Naive thymus-derived CD4-positive, alpha-beta T cell (primary cell): ENCODE measurements at regions not wholly inside any gene's neighbourhood (a gene's known extent, or its start where the extent isn't known, plus 50 kb on each side); places are given as distances from the start of the nearest gene placed in this dataset.

Experiments used
- ATAC-seq: fragments of 150-1000 bp; cut with Tn5 transposase; 2 replicates; pipeline ENCODE4 v1.10.0; 2021; ENCODE audit warnings: mild to moderate bottlenecking, moderate library complexity
- CTCF ChIA-PET: fragments of 350-600 bp; sonication (Branson Sonifier 250); formaldehyde crosslinking; loops from one replicate; lab custom pipeline; 2021; ENCODE audit warnings: antibody characterized with exemption; lab: Charles Lee
- POLR2A ChIA-PET: fragments of 350-600 bp; sonication (Branson Sonifier 250); formaldehyde crosslinking; loops from one replicate; lab custom pipeline; 2021; ENCODE audit warnings: antibody characterized with exemption, inconsistent platforms; lab: Charles Lee
- DNase-seq, 9 donors: peaks; one replicate each; pipeline versions ENCODE4 v3.0.0 to v3.0.0-alpha.2; 2020 to 2022; ENCODE audit warnings: mixed read lengths in 1 of 9
- H3K27ac ChIP-seq: one replicate; pipeline ENCODE4 v1.7.0; 2013; ENCODE audit warnings: mild to moderate bottlenecking, low read depth, low read length, moderate library complexity
- H3K27me3 ChIP-seq, 2 donors: one replicate each; pipeline ENCODE4 v1.7.0; 2013; ENCODE audit warnings: low read length in 2 of 2, mild to moderate bottlenecking in 2 of 2, moderate library complexity in 2 of 2; ENCODE audit not compliant: control insufficient read depth in 2 of 2, insufficient read depth in 2 of 2
- H3K36me3 ChIP-seq, 3 experiments: 1 replicate in 2 of 3; 2 replicates in 1 of 3; pipeline ENCODE4 v1.7.0; 2013; ENCODE audit warnings: low read length in 3 of 3, mild to moderate bottlenecking in 3 of 3, moderate library complexity in 1 of 3; ENCODE audit not compliant: insufficient read depth in 3 of 3, control insufficient read depth in 2 of 3
- H3K4me1 ChIP-seq, 2 donors: one replicate each; pipeline ENCODE4 v1.7.0; 2013; ENCODE audit warnings: low read length in 2 of 2, mild to moderate bottlenecking in 2 of 2, moderate library complexity in 1 of 2; ENCODE audit not compliant: control insufficient read depth in 2 of 2, insufficient read depth in 2 of 2
- H3K4me3 ChIP-seq: 2 replicates; pipeline ENCODE4 v1.7.0; 2013; ENCODE audit warnings: mild to moderate bottlenecking, low read length
- H3K9me3 ChIP-seq, 3 experiments: 1 replicate in 2 of 3; 2 replicates in 1 of 3; pipeline ENCODE4 v1.7.0; 2013; ENCODE audit warnings: low read length in 3 of 3; ENCODE audit not compliant: control insufficient read depth in 2 of 3
- H3K27ac Mint-ChIP-seq, 9 donors: one replicate each; pipeline ENCODE4 v1.8.0; 2020 to 2022; ENCODE audit warnings: mixed read lengths in 9 of 9, mild to moderate bottlenecking in 8 of 9, moderate library complexity in 5 of 9, inconsistent platforms in 2 of 9
- H3K27me3 Mint-ChIP-seq, 5 donors: one replicate each; pipeline ENCODE4 v1.8.0; 2021 to 2022; ENCODE audit warnings: mixed read lengths in 5 of 5, mild to moderate bottlenecking in 1 of 5
- H3K36me3 Mint-ChIP-seq, 5 donors: one replicate each; pipeline ENCODE4 v1.8.0; 2020 to 2022; ENCODE audit warnings: mixed read lengths in 5 of 5, mild to moderate bottlenecking in 3 of 5, inconsistent platforms in 1 of 5
- H3K4me1 Mint-ChIP-seq, 7 donors: one replicate each; pipeline ENCODE4 v1.8.0; 2020 to 2022; ENCODE audit warnings: mixed read lengths in 7 of 7, mild to moderate bottlenecking in 3 of 7, inconsistent platforms in 1 of 7
- H3K4me3 Mint-ChIP-seq, 10 donors: one replicate each; pipeline ENCODE4 v1.8.0; 2020 to 2022; ENCODE audit warnings: mild to moderate bottlenecking in 10 of 10, mixed read lengths in 10 of 10, moderate library complexity in 6 of 10, inconsistent platforms in 2 of 10
- H3K9me3 Mint-ChIP-seq, 11 donors: one replicate each; pipeline ENCODE4 v1.8.0; 2020 to 2022; ENCODE audit warnings: mixed read lengths in 11 of 11, mild to moderate bottlenecking in 4 of 11, inconsistent platforms in 1 of 11, moderate library complexity in 1 of 11
- intact Hi-C, 2 donors: fragments of 100-400 bp; cut with micrococcal nuclease; formaldehyde crosslinking; loops; one replicate each; pipeline ENCODE4 v1.15.1; 2023

DNA sequence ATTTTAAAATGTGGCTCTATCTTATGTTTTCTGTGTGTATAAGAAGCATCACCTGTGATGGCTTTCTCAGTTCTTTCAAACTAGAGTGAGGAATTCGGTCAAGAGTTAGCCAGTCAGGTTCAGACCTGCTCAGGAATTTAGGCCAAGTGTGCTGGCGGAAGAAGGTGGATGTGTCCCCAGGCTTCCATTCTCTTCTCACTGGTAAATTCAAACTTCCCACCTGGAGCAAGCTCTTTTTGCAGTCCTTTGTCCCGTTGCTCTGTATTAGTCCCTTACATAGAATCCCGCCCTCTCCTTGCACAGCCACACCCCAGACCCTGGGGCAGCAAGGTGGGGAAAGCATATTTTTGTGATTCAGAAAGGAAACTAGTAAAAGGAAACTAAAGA, 124.7 kb upstream of the PWP1 start:
- H3K36me3 Mint-ChIP-seq, result peaks cover 0 to 13% (median 0%) of the 10 kb centered on the region in 5 donors
- H3K27ac Mint-ChIP-seq, result no peak overlapping the region
- H3K27me3 ChIP-seq, result no peaks in the 10 kb centered on the region
- POLR2A ChIA-PET, result no interaction called here
- intact Hi-C loops, result no loop called here
- no peaks in the 10 kb centered on the region for H3K36me3 ChIP-seq
- no peak for ATAC-seq
- no peak overlapping the region for H3K4me3 Mint-ChIP-seq
- no peaks in the 10 kb centered on the region for H3K9me3 Mint-ChIP-seq
- H3K4me1 Mint-ChIP-seq, result peaks cover 6 to 20% (median 8%) of the 10 kb centered on the region in 7 donors
- CTCF ChIA-PET, result no interaction called here
- no peak overlapping the region for H3K27ac ChIP-seq
- no peak overlapping the region for H3K4me3 ChIP-seq
- H3K27me3 Mint-ChIP-seq, result no peaks in the 10 kb centered on the region
- no peak for DNase-seq
- no peaks in the 10 kb centered on the region for H3K4me1 ChIP-seq
- H3K9me3 ChIP-seq, result no peaks in the 10 kb centered on the region

DNA sequence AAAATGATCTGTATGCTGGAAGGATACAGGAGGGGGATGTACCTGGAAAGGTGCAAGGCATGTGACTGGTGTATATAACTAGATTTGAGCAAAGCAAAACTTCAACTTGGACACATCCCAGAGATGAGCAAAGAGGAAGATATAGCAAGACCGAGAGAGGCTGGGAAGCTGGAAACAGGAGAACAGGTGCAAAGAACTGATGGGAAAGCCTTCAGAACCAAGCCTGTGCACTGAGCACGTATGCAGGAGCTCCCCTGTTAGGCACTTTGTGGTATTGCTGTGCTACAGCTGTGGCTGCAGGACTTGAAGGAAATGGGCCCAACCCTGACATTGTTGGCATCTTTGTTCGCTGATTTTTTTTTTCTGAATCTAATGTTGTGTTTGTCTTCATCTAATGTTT, 120.7 kb upstream of the PWP1 start:
- ATAC-seq (no peak), DNase-seq (peak in 1 of 9 donors; percentile 12)
- peaks cover 0 to 27% (median 2%) of the 10 kb centered on the region in 5 donors for H3K36me3 Mint-ChIP-seq
- peak overlapping the region in 1 of 9 donors; percentile 88 for H3K27ac Mint-ChIP-seq
- no peaks in the 10 kb centered on the region for H3K27me3 ChIP-seq
- no peak overlapping the region for H3K4me3 ChIP-seq
- H3K4me1 ChIP-seq, result no peaks in the 10 kb centered on the region
- ChIA-PET CTCF (no interaction called here), POLR2A (no interaction called here)
- H3K4me3 Mint-ChIP-seq, result no peak overlapping the region
- intact Hi-C loops, result loop anchor here in 1 of 2 donors (2.0 kb wide), 1 partner anchor 246 kb away; a partner anchor contains a TSS
- H3K4me1 Mint-ChIP-seq, result peaks cover 9 to 31% (median 14%) of the 10 kb centered on the region in 7 donors
- H3K27me3 Mint-ChIP-seq, result no peaks in the 10 kb centered on the region
- H3K9me3 Mint-ChIP-seq, result no peaks in the 10 kb centered on the region
- no peak overlapping the region for H3K27ac ChIP-seq
- no peaks in the 10 kb centered on the region for H3K36me3 ChIP-seq
- no peaks in the 10 kb centered on the region for H3K9me3 ChIP-seq

DNA sequence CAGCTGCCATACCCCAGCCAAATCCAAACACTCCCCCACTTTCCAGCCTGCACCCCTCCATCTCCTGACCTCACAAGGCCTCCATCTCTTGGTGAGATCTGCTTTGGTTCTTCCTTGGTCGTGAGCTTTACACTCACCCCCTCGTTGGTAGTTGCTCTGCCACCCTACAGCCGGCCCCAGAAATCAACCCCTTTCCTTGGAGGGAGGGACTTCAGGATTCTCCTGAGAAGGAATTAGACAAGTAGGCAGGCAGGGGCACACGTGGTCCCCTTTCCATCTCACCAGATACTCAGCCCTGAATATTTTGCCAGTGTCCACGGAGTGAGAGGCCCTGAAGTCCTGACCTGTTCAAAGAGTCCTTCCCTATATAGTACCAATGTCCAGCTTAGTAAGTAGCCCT, 120.0 kb upstream of the PWP1 start:
- CTCF ChIA-PET, result no interaction called here
- peak overlapping the region in 3 of 9 donors; percentile 8 to 47 (median 42) for H3K27ac Mint-ChIP-seq

DNA sequence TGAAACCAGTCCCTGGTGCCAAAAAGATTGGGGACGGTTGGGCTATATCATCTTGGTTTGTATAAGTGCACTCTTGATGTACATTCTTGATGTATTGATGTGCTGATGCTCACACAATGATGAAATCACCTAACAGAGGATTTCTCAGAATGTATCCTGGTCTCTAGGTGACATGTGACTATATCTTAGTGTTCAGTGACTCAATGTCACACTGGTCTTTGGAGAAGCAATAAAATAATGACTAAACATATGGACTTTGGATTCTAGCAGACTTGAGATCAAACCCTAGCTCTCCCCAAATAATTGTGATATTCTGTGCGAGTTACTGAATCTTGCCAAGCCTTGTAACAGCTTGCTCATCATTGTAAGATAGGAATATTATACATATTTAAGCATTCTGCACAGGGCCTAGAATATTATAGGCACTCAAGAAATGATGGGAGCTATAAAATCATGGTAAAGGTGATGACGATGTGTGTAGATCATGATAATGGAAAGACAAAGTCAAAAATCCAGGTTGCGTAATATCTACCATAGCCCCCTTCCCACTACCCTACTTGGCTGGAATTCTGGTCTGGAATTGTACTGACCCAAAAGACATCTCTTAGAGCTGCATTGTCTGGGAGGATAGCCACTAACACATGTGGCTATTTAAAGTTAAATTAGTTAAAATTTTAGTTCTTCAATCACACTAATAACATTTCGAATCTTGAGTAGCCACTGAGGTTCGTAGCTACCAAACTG, 117.6 kb upstream of the PWP1 start:
- Histone ChIP-seq H3K4me1 (no peaks in the 10 kb centered on the region), H3K9me3 (no peaks in the 10 kb centered on the region), H3K36me3 (no peaks in the 10 kb centered on the region), H3K27me3 (no peaks in the 10 kb centered on the region), H3K4me3 (no peak overlapping the region), H3K27ac (no peak overlapping the region)
- intact Hi-C loops, result no loop called here
- Mint-ChIP-seq H3K27me3 (no peaks in the 10 kb centered on the region), H3K27ac (no peak overlapping the region), H3K9me3 (no peaks in the 10 kb centered on the region), H3K4me3 (no peak overlapping the region), H3K36me3 (peaks cover 2 to 23% (median 6%) of the 10 kb centered on the region in 5 donors), H3K4me1 (peaks cover 9 to 31% (median 14%) of the 10 kb centered on the region in 7 donors)
- ATAC-seq, result no peak
- POLR2A ChIA-PET, result no interaction called here
- DNase-seq, result no peak
- CTCF ChIA-PET, result no interaction called here

More for the DNA sequence above, 120.0 kb upstream of the PWP1 start:
- H3K27ac ChIP-seq, result no peak overlapping the region
- no peaks in the 10 kb centered on the region for H3K27me3 ChIP-seq
- ATAC-seq (no peak), DNase-seq (no peak)
- intact Hi-C loops, result loop anchor here in 1 of 2 donors (2.0 kb wide), 1 partner anchor 247 kb away; a partner anchor contains a TSS
- H3K36me3 Mint-ChIP-seq, result peaks cover 0 to 24% (median 2%) of the 10 kb centered on the region in 5 donors
- no peaks in the 10 kb centered on the region for H3K27me3 Mint-ChIP-seq
- H3K9me3 Mint-ChIP-seq, result no peaks in the 10 kb centered on the region
- no peaks in the 10 kb centered on the region for H3K4me1 ChIP-seq
- no peaks in the 10 kb centered on the region for H3K36me3 ChIP-seq
- H3K4me3 ChIP-seq, result no peak overlapping the region
- H3K4me3 Mint-ChIP-seq, result no peak overlapping the region
- POLR2A ChIA-PET, result interaction anchor here (0.6 kb wide), 1 partner anchor 732 kb away, joined by 3 read pairs; no protein-coding TSS in a partner anchor
- H3K9me3 ChIP-seq, result no peaks in the 10 kb centered on the region
- H3K4me1 Mint-ChIP-seq, result peaks cover 9 to 26% (median 14%) of the 10 kb centered on the region in 7 donors

DNA sequence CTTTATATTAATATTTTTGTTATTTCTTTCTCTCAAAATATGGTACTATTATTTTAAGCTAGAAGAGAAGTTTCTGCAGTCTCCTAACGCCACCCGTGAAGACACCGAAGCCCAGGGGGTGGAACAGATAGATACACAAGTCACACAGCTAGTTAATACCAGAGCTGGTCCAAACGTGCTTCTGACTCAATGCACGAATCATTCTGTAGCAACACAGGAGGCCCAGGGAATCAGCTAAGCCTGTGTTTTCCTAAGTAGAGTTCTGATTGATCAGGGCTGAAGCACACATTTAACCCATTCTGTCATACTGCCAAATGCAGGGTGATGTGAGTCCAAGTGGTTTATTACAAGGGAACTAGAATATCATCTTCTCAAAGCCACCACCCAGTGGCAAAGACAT, 116.9 kb upstream of the PWP1 start:
- DNase-seq (no peak), ATAC-seq (no peak)
- no peaks in the 10 kb centered on the region for H3K9me3 ChIP-seq
- no peaks in the 10 kb centered on the region for H3K4me1 ChIP-seq
- ChIA-PET CTCF (interaction anchor here (0.6 kb wide), 1 partner anchor 334 kb away, joined by 3 read pairs; no protein-coding TSS in a partner anchor), POLR2A (no interaction called here)
- H3K4me1 Mint-ChIP-seq, result peaks cover 9 to 26% (median 14%) of the 10 kb centered on the region in 7 donors
- H3K36me3 ChIP-seq, result no peaks in the 10 kb centered on the region
- H3K27me3 Mint-ChIP-seq, result no peaks in the 10 kb centered on the region
- H3K9me3 Mint-ChIP-seq, result no peaks in the 10 kb centered on the region
- no peak overlapping the region for H3K27ac ChIP-seq
- H3K4me3 ChIP-seq, result no peak overlapping the region
- intact Hi-C loops, result no loop called here
- H3K36me3 Mint-ChIP-seq, result peaks cover 0 to 22% (median 6%) of the 10 kb centered on the region in 5 donors
- no peak overlapping the region for H3K4me3 Mint-ChIP-seq
- no peak overlapping the region for H3K27ac Mint-ChIP-seq
- H3K27me3 ChIP-seq, result no peaks in the 10 kb centered on the region

DNA sequence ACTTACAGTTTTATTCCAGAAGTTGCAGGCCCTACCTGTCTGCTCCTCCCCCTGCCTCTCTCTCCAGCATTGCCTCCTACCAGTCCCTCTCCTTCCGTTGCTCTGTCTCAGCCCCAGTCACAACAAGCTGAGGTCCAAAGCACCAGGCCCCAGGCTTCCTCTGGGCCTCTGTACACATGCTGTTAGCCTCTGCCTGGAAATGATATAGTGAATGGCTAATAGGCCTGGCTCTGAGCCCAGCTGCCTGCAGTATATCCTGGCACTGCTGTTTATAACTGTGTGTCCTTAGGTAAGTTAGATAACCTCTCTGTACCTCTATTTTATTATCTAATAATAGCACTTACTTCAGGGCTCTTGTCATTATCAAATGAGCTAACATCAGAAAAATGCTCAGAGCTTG, 114.9 kb upstream of the PWP1 start:
- H3K9me3 Mint-ChIP-seq, result peaks cover 0 to 2% (median 0%) of the 10 kb centered on the region in 11 donors
- no peak overlapping the region for H3K4me3 Mint-ChIP-seq
- H3K27me3 Mint-ChIP-seq, result no peaks in the 10 kb centered on the region
- peaks cover 2 to 37% (median 11%) of the 10 kb centered on the region in 5 donors for H3K36me3 Mint-ChIP-seq
- no peak overlapping the region for H3K27ac Mint-ChIP-seq
- no peak for ATAC-seq
- intact Hi-C loops, result no loop called here
- no peak for DNase-seq
- H3K9me3 ChIP-seq, result no peaks in the 10 kb centered on the region
- no peak overlapping the region for H3K4me3 ChIP-seq
- POLR2A ChIA-PET, result no interaction called here
- no peaks in the 10 kb centered on the region for H3K4me1 ChIP-seq
- no peaks in the 10 kb centered on the region for H3K36me3 ChIP-seq
- peaks cover 8 to 18% (median 9%) of the 10 kb centered on the region in 7 donors for H3K4me1 Mint-ChIP-seq
- CTCF ChIA-PET, result no interaction called here
- H3K27ac ChIP-seq, result no peak overlapping the region
- H3K27me3 ChIP-seq, result no peaks in the 10 kb centered on the region

DNA sequence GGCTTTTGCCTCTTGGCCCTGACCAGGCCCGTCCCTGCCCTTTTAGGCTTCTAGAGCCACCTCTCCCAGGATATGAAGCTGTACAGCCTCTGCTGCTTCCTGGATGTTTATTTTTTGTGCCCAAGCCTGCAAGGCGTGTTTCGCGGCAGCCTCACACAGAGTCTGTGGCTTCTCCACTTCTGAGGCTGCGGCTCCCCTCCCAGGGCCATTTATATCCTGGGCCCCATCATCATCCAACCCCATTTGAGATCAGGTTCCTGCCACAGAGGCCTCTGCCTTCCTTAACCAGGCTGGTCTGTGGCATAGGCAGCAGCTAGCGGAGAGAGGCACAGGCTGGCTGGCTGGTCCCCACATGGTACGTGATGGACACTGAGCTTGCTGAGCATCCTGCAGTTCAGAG, 114.1 kb upstream of the PWP1 start:
- CTCF ChIA-PET, result no interaction called here
- ATAC-seq, result no peak

More for the DNA sequence above, 114.1 kb upstream of the PWP1 start:
- peaks cover under 1 to 11% (median 3%) of the 10 kb centered on the region in 7 donors for H3K4me1 Mint-ChIP-seq
- no peaks in the 10 kb centered on the region for H3K9me3 ChIP-seq
- no peak overlapping the region for H3K4me3 ChIP-seq
- POLR2A ChIA-PET, result no interaction called here
- H3K9me3 Mint-ChIP-seq, result peaks cover 0 to 2% (median 0%) of the 10 kb centered on the region in 11 donors
- H3K36me3 Mint-ChIP-seq, result peaks cover 2 to 33% (median 11%) of the 10 kb centered on the region in 5 donors
- H3K27ac Mint-ChIP-seq, result no peak overlapping the region
- no peak overlapping the region for H3K4me3 Mint-ChIP-seq
- no peak for DNase-seq
- no peak overlapping the region for H3K27ac ChIP-seq
- H3K27me3 ChIP-seq, result no peaks in the 10 kb centered on the region
- no peaks in the 10 kb centered on the region for H3K4me1 ChIP-seq
- H3K27me3 Mint-ChIP-seq, result no peaks in the 10 kb centered on the region
- intact Hi-C loops, result no loop called here
- no peaks in the 10 kb centered on the region for H3K36me3 ChIP-seq
